K562 (cell line): ENCODE measurements at regions not wholly inside any gene's neighbourhood (a gene's known extent, or its start where the extent isn't known, plus 50 kb on each side); places are given as distances from the start of the nearest gene placed in this dataset.

Experiments used
- ATAC-seq: fragments of 200-7000 bp; cut with Tn5 transposase; 3 replicates; pipeline ENCODE4 v1.9.1; 2020; ENCODE audit warnings: moderate library complexity
- BruUV-seq: library from RNA; stranded (reverse); fragments of 400-500 nt; replicated peaks from 2 replicates; lab custom pipeline; 2021; lab: Mats Ljungman, UMichigan
- CTCF ChIA-PET: fragments of 300-600 bp; formaldehyde crosslinking; extraction: SDS; loops from one replicate; lab custom pipeline; 2021; ENCODE audit warnings: low intra/inter-chr PET ratio; lab: Yijun Ruan, JAX
- POLR2A ChIA-PET: fragments of 300-600, 350-650 bp; sonication (Branson Sonifier 250); formaldehyde crosslinking; extraction: SDS; loops from one replicate; lab custom pipeline; 2021; ENCODE audit warnings: antibody characterized with exemption, inconsistent platforms; lab: Yijun Ruan, JAX
- DNase-seq, 4 experiments: peaks; one replicate each; pipeline versions ENCODE4 v3.0.0 to v3.0.0-alpha.2; 2011 to 2018; ENCODE audit warnings: low spot score in 3 of 4, mixed read lengths in 3 of 4; ENCODE audit errors: extremely low read depth in 1 of 4
- FAIRE-seq: peaks from 2 replicates; lab custom pipeline; 2011; peaks lifted over from hg19 to GRCh38; lab: Jason Lieb, UNC
- H2AFZ ChIP-seq: 2 replicates; pipeline ENCODE4 v1.6.0; 2011; ENCODE audit warnings: low read depth, low read length, control low read depth, inconsistent platforms
- H3K27ac ChIP-seq: fragments of 200-600 bp; 3 replicates; pipeline ENCODE4 v1.8.0; 2011; ENCODE audit warnings: low read depth, mild to moderate bottlenecking, control low read depth, inconsistent platforms, low read length, moderate library complexity, mixed read lengths; ENCODE audit errors: extremely low read depth
- H3K27me3 ChIP-seq, 2 experiments: fragments of 300-600 bp in 1 of 2; 2 replicates in 1 of 2; 3 replicates in 1 of 2; pipeline versions ENCODE4 v1.6.0 to v1.8.0; 2011; ENCODE audit warnings: inconsistent platforms in 2 of 2, low read length in 2 of 2, mild to moderate bottlenecking in 1 of 2, mixed read lengths in 1 of 2, moderate library complexity in 1 of 2; ENCODE audit not compliant: control insufficient read depth in 2 of 2, insufficient read depth in 2 of 2
- H3K36me3 ChIP-seq: fragments of 300-600 bp; 3 replicates; pipeline ENCODE4 v1.8.0; 2011; ENCODE audit warnings: mild to moderate bottlenecking, low read length, inconsistent platforms; ENCODE audit not compliant: control insufficient read depth, insufficient read depth
- H3K4me1 ChIP-seq, 2 experiments: fragments of 200-600 bp in 1 of 2; replicated peaks in 1 of 2; 2 replicates in 1 of 2; 3 replicates in 1 of 2; pipeline versions ENCODE4 v1.5.1 to v1.8.0; 2011; ENCODE audit warnings: inconsistent platforms in 2 of 2, low read length in 2 of 2, mild to moderate bottlenecking in 1 of 2, mixed read lengths in 1 of 2, moderate library complexity in 1 of 2; ENCODE audit not compliant: control insufficient read depth in 2 of 2, insufficient read depth in 2 of 2
- H3K4me2 ChIP-seq: 2 replicates; pipeline ENCODE4 v1.6.1; 2011; ENCODE audit warnings: low read length, control low read depth, inconsistent platforms, mixed read lengths; ENCODE audit not compliant: insufficient read depth
- H3K4me3 ChIP-seq: fragments of 200-600 bp; sonication (generic), shearing (Covaris generic); 2 replicates; pipeline ENCODE4 v1.5.1; 2016; ENCODE audit warnings: control low read depth, inconsistent platforms
- H3K79me2 ChIP-seq: fragments of 200-600 bp; 3 replicates; pipeline ENCODE4 v1.8.0; 2011; ENCODE audit warnings: low read length, inconsistent platforms; ENCODE audit not compliant: control insufficient read depth, insufficient read depth
- H3K9ac ChIP-seq, 2 experiments: 2 replicates each; pipeline versions ENCODE4 v1.6.0 to v1.6.1; 2011; ENCODE audit warnings: low read depth in 2 of 2, low read length in 2 of 2, control low read depth in 1 of 2, inconsistent platforms in 1 of 2, mild to moderate bottlenecking in 1 of 2, mixed read lengths in 1 of 2; ENCODE audit not compliant: insufficient read depth in 1 of 2
- H3K9me1 ChIP-seq: one replicate; pipeline ENCODE4 v1.6.0; 2011; ENCODE audit warnings: inconsistent platforms, mild to moderate bottlenecking, low read length, moderate library complexity; ENCODE audit not compliant: control insufficient read depth, insufficient read depth
- H3K9me3 ChIP-seq: replicated peaks from 2 replicates; pipeline ENCODE4 v1.5.1; 2011; ENCODE audit warnings: low read depth, low read length, inconsistent platforms; ENCODE audit not compliant: control insufficient read depth, insufficient read depth
- H4K20me1 ChIP-seq: replicated peaks from 2 replicates; pipeline ENCODE4 v1.6.1; 2011; ENCODE audit warnings: low read length, inconsistent platforms, mixed read lengths; ENCODE audit not compliant: control insufficient read depth, insufficient read depth
- CLOCK ChIP-seq: fragments of 250-450 bp; sonication (Bioruptor Pico); IDR thresholded peaks from 2 replicates; pipeline ENCODE4 v1.4.0; 2020; ENCODE audit warnings: mild to moderate bottlenecking, moderate library complexity, borderline replicate concordance
- ETV5 ChIP-seq: sonication (generic); formaldehyde crosslinking; IDR thresholded peaks from 2 replicates; pipeline ENCODE4 v1.4.0; 2020; ENCODE audit warnings: low read depth, mild to moderate bottlenecking, missing genetic modification reagents
- GABPA ChIP-seq: fragments of 200-800 bp; sonication (Bioruptor generic); conservative IDR thresholded peaks from 2 replicates; pipeline ENCODE4 v1.6.1; 2016; ENCODE audit warnings: low read depth, missing genetic modification characterization, missing compliant biosample characterization
- GMEB1 ChIP-seq: fragments of 250-450 bp; sonication (Bioruptor Pico); IDR thresholded peaks from 2 replicates; pipeline ENCODE4 v1.4.0; 2020; ENCODE audit warnings: mild to moderate bottlenecking
- HMG20A ChIP-seq: fragments of 450-650 bp; formaldehyde crosslinking; conservative IDR thresholded peaks from 2 replicates; pipeline ENCODE4 v1.4.0; 2020; ENCODE audit warnings: mild to moderate bottlenecking, mixed read lengths
- MYNN ChIP-seq, 2 experiments: sonication (generic); formaldehyde crosslinking in 1 of 2; IDR thresholded peaks; 2 replicates each; pipeline versions ENCODE4 v1.5.0 to v1.6.1; 2016 to 2020; ENCODE audit warnings: antibody characterized with exemption in 1 of 2, missing genetic modification reagents in 1 of 2
- NUFIP1 ChIP-seq: fragments of 450-650 bp; IDR thresholded peaks from 2 replicates; pipeline ENCODE4 v1.6.1; 2018; ENCODE audit not compliant: partially characterized antibody
- PHF21A ChIP-seq: fragments of 450-650 bp; IDR thresholded peaks from 2 replicates; pipeline ENCODE4 v1.6.1; 2017; ENCODE audit warnings: low read depth, borderline replicate concordance
- POLR2G ChIP-seq: fragments of 200-400 bp; formaldehyde crosslinking; IDR thresholded peaks from 2 replicates; pipeline ENCODE4 v1.6.1; 2017; ENCODE audit warnings: low read depth, mild to moderate bottlenecking, antibody characterized with exemption, low read length, moderate library complexity
- PPARD ChIP-seq: fragments of 250-450 bp; sonication (Bioruptor Pico); IDR thresholded peaks from 2 replicates; pipeline ENCODE4 v1.8.0; 2022; ENCODE audit warnings: inconsistent platforms, mild to moderate bottlenecking, moderate library complexity
- RBM22 ChIP-seq: fragments of 200-400 bp; formaldehyde crosslinking; IDR thresholded peaks from 2 replicates; pipeline ENCODE4 v1.6.1; 2018; ENCODE audit warnings: low read length, low read depth; ENCODE audit not compliant: poor library complexity, severe bottlenecking
- TFAM ChIP-seq: fragments of 250-450 bp; sonication (Bioruptor Pico); conservative IDR thresholded peaks from 2 replicates; pipeline ENCODE4 v1.5.0; 2021; ENCODE audit warnings: mild to moderate bottlenecking, moderate library complexity
- XRCC3 ChIP-seq: fragments of 450-650 bp; IDR thresholded peaks from 2 replicates; pipeline ENCODE4 v1.6.1; 2017; ENCODE audit warnings: mild to moderate bottlenecking, moderate library complexity
- WGBS: fragments of 100-300 bp; shearing (Covaris generic); methylation state at CpG from one replicate; pipeline ENCODE4 v1.1.6; 2016; ENCODE audit warnings: low coverage, mixed read lengths; ENCODE audit not compliant: insufficient coverage; ENCODE audit errors: missing lambda C conversion rate; 5-methylcytosine and 5-hydroxymethylcytosine counted together
- in situ Hi-C: fragments of 300-500 bp; cut with MboI; formaldehyde crosslinking; loops from 4 replicates; pipeline ENCODE4 v1.15.0; 2018; ENCODE audit warnings: inconsistent platforms, mixed read lengths
- intact Hi-C: fragments of 100-400 bp; cut with micrococcal nuclease; formaldehyde crosslinking; loops from 2 replicates; pipeline ENCODE4 v1.14.2; 2022

- in situ Hi-C loops, result no loop called here
- H3K4me2 ChIP-seq, result no peak overlapping the region
- ChIA-PET POLR2A (no interaction called here), CTCF (no interaction called here)
- no peak for DNase-seq
- intact Hi-C loops, result no loop called here
- H3K9me3 ChIP-seq, result no peaks in the 10 kb centered on the region
- WGBS, result 0% methylated on average over 14 of the region's 14 CpGs
- H3K27ac ChIP-seq, result no peak overlapping the region
- no peaks in the 10 kb centered on the region for H3K36me3 ChIP-seq
- no peak for FAIRE-seq
- no peaks in the 10 kb centered on the region for H3K79me2 ChIP-seq
- H3K4me1 ChIP-seq, result no peaks in the 10 kb centered on the region
- H3K9ac ChIP-seq, result no peak overlapping the region
- H3K9me1 ChIP-seq, result no peaks in the 10 kb centered on the region
- H4K20me1 ChIP-seq, result no peaks in the 10 kb centered on the region
- H3K4me3 ChIP-seq, result no peak overlapping the region
- ATAC-seq, result no peak
- no peak overlapping the region for H2AFZ ChIP-seq
- H3K27me3 ChIP-seq, result no peaks in the 10 kb centered on the region
- BruUV-seq, result no TSS peak
- TF ChIP-seq PPARD (CRISPR knock-in tag) (no peak), XRCC3 (no peak), GMEB1 (CRISPR knock-in tag) (no peak), ETV5 (no peak), HMG20A (CRISPR knock-in tag) (no peak), CLOCK (no peak), GABPA (tag) (no peak), TFAM (no peak), POLR2G (no peak), PHF21A (no peak), MYNN (IDR thresholded peaks at IDR 0.05) (no peak), MYNN (CRISPR knock-in tag; IDR thresholded peaks at IDR 0.05) (no peak), NUFIP1 (no peak), RBM22 (no peak)
Measured at GRCh38 chr15:49793943-49794342, 173.1 kb downstream of the DTWD1 start.
